ENCODE measurements at regions not wholly inside any gene's neighbourhood (a gene's known extent, or its start where the extent isn't known, plus 50 kb on each side); places are given as distances from the start of the nearest gene placed in this dataset.
A peak's percentile ranks its signal among the peaks of the same experiment; 100 is the strongest.
"Not testable (repeated sequence)": the region's sequence is repeated elsewhere in the genome, so short reads cannot be mapped to it uniquely, and the experiment has no call there.

GRCh38 chr2:53512071-53512826 is 255.4 kb upstream of the CHAC2 start:
- Histone ChIP-seq H3K36me3 (ENCODE audit: insufficient read depth, low read length) (no peaks in the 10 kb centered on the region), H3K9ac (ENCODE audit: low read length) (no peak overlapping the region), H3K4me1 (ENCODE audit: low read length) (peaks cover 4% of the 10 kb centered on the region; the same call in 1 of the 2 replicates), H3K9me3 (ENCODE audit: low read length) (no peaks in the 10 kb centered on the region), H3K9me2 (replicated peaks; ENCODE audit: insufficient read depth, low read length) (no peaks in the 10 kb centered on the region), H3K27me3 (ENCODE audit: low read length) (no peaks in the 10 kb centered on the region), H3K79me2 (ENCODE audit: low read length) (no peaks in the 10 kb centered on the region), H3K27ac (ENCODE audit: low read length) (no peak overlapping the region), H4K20me1 (ENCODE audit: insufficient read depth, low read depth, low read length) (no peaks in the 10 kb centered on the region), H3K4me3 (ENCODE audit: low read length) (no peak overlapping the region), H3K4me2 (ENCODE audit: low read depth, low read length, poor library complexity, severe bottlenecking) (no peak overlapping the region), H2AFZ (ENCODE audit: low read length) (no peak overlapping the region)
- no peak for DNase-seq

- H3K27me3 ChIP-seq (ENCODE audit: low read length), result no peaks in the 10 kb centered on the region
- H3K9me3 ChIP-seq (ENCODE audit: low read length), result no peaks in the 10 kb centered on the region
- no peaks in the 10 kb centered on the region for H3K36me3 ChIP-seq (ENCODE audit: insufficient read depth, low read length)
- no peaks in the 10 kb centered on the region for H3K9me2 ChIP-seq (replicated peaks; ENCODE audit: insufficient read depth, low read length)
- H3K4me3 ChIP-seq (ENCODE audit: low read length), result no peak overlapping the region
- no peak overlapping the region for H3K9ac ChIP-seq (ENCODE audit: low read length)
- no peak overlapping the region for H2AFZ ChIP-seq (ENCODE audit: low read length)
- no peak for DNase-seq
- peaks cover 4% of the 10 kb centered on the region; the same call in 1 of the 2 replicates for H3K4me1 ChIP-seq (ENCODE audit: low read length)
- H3K27ac ChIP-seq (ENCODE audit: low read length), result no peak overlapping the region
- no peaks in the 10 kb centered on the region for H4K20me1 ChIP-seq (ENCODE audit: insufficient read depth, low read depth, low read length)
- H3K4me2 ChIP-seq (ENCODE audit: low read depth, low read length, poor library complexity, severe bottlenecking), result no peak overlapping the region
- no peaks in the 10 kb centered on the region for H3K79me2 ChIP-seq (ENCODE audit: low read length)
Measured at GRCh38 chr2:53511549-53511948, 256.1 kb upstream of the CHAC2 start.

DNA sequence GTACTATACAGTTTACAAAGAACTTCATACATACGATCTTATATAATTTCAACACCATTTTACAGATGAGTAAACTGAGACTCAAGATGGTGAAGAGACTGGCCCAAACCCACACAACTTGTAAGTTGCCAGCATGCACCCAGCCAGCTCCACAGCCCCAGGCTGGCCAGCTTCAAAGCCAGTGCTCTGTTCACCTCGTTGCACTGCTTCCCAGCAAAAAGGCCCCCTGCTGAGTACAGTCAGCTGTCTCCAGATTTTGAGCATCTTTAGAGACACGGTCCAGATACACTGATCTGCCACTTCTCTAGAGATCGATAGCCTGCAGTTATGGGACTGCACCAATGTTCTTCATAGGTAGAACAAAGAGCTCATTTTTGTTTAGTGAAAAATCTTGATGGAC is 257.2 kb upstream of the CHAC2 start:
- no peak for DNase-seq
- Histone ChIP-seq H3K4me2 (ENCODE audit: low read depth, low read length, poor library complexity, severe bottlenecking) (no peak overlapping the region), H3K9me2 (replicated peaks; ENCODE audit: insufficient read depth, low read length) (no peaks in the 10 kb centered on the region), H3K9ac (ENCODE audit: low read length) (no peak overlapping the region), H3K4me3 (ENCODE audit: low read length) (no peak overlapping the region), H3K36me3 (ENCODE audit: insufficient read depth, low read length) (no peaks in the 10 kb centered on the region), H3K27ac (ENCODE audit: low read length) (no peak overlapping the region), H4K20me1 (ENCODE audit: insufficient read depth, low read depth, low read length) (no peaks in the 10 kb centered on the region), H2AFZ (ENCODE audit: low read length) (no peak overlapping the region), H3K79me2 (ENCODE audit: low read length) (no peaks in the 10 kb centered on the region), H3K27me3 (ENCODE audit: low read length) (no peaks in the 10 kb centered on the region), H3K4me1 (ENCODE audit: low read length) (no peaks in the 10 kb centered on the region; the same call in 1 of the 2 replicates), H3K9me3 (ENCODE audit: low read length) (no peaks in the 10 kb centered on the region)

GRCh38 chr2:53509831-53510388 is 257.7 kb upstream of the CHAC2 start:
- no peak for DNase-seq
- H3K4me1 ChIP-seq (ENCODE audit: low read length), result no peaks in the 10 kb centered on the region

GRCh38 chr2:53508667-53509066 is 258.9 kb upstream of the CHAC2 start:
- no peaks in the 10 kb centered on the region for H3K36me3 ChIP-seq (ENCODE audit: insufficient read depth, low read length)
- no peak overlapping the region for H2AFZ ChIP-seq (ENCODE audit: low read length)
- H3K9me3 ChIP-seq (ENCODE audit: low read length), result no peaks in the 10 kb centered on the region
- no peaks in the 10 kb centered on the region for H3K9me2 ChIP-seq (replicated peaks; ENCODE audit: insufficient read depth, low read length)
- no peaks in the 10 kb centered on the region for H4K20me1 ChIP-seq (ENCODE audit: insufficient read depth, low read depth, low read length)
- DNase-seq, result peak; percentile 50
- H3K9ac ChIP-seq (ENCODE audit: low read length), result no peak overlapping the region
- H3K4me2 ChIP-seq (ENCODE audit: low read depth, low read length, poor library complexity, severe bottlenecking), result no peak overlapping the region
- no peaks in the 10 kb centered on the region for H3K79me2 ChIP-seq (ENCODE audit: low read length)
- H3K4me1 ChIP-seq (ENCODE audit: low read length), result no peaks in the 10 kb centered on the region
- no peak overlapping the region for H3K4me3 ChIP-seq (ENCODE audit: low read length)
- H3K27me3 ChIP-seq (ENCODE audit: low read length), result no peaks in the 10 kb centered on the region
- no peak overlapping the region for H3K27ac ChIP-seq (ENCODE audit: low read length)

More at GRCh38 chr2:53509831-53510388, 257.7 kb upstream of the CHAC2 start:
- Histone ChIP-seq H3K9ac (ENCODE audit: low read length) (no peak overlapping the region), H3K27me3 (ENCODE audit: low read length) (no peaks in the 10 kb centered on the region), H2AFZ (ENCODE audit: low read length) (no peak overlapping the region), H3K27ac (ENCODE audit: low read length) (no peak overlapping the region), H3K4me2 (ENCODE audit: low read depth, low read length, poor library complexity, severe bottlenecking) (no peak overlapping the region), H3K9me2 (replicated peaks; ENCODE audit: insufficient read depth, low read length) (no peaks in the 10 kb centered on the region), H3K9me3 (ENCODE audit: low read length) (no peaks in the 10 kb centered on the region), H4K20me1 (ENCODE audit: insufficient read depth, low read depth, low read length) (no peaks in the 10 kb centered on the region), H3K79me2 (ENCODE audit: low read length) (no peaks in the 10 kb centered on the region), H3K4me3 (ENCODE audit: low read length) (no peak overlapping the region), H3K36me3 (ENCODE audit: insufficient read depth, low read length) (no peaks in the 10 kb centered on the region)

- not testable (repeated sequence) for H3K9ac ChIP-seq (ENCODE audit: low read length); H4K20me1 ChIP-seq (ENCODE audit: insufficient read depth, low read depth, low read length); H3K9me2 ChIP-seq (replicated peaks; ENCODE audit: insufficient read depth, low read length); H3K4me2 ChIP-seq (ENCODE audit: low read depth, low read length, poor library complexity, severe bottlenecking); H3K79me2 ChIP-seq (ENCODE audit: low read length); H3K4me3 ChIP-seq (ENCODE audit: low read length); H3K36me3 ChIP-seq (ENCODE audit: insufficient read depth, low read length); H3K9me3 ChIP-seq (ENCODE audit: low read length); H3K27ac ChIP-seq (ENCODE audit: low read length); H3K4me1 ChIP-seq (ENCODE audit: low read length); DNase-seq; H2AFZ ChIP-seq (ENCODE audit: low read length); H3K27me3 ChIP-seq (ENCODE audit: low read length)
Measured at GRCh38 chr2:53507070-53507469, 260.5 kb upstream of the CHAC2 start.

- Histone ChIP-seq H3K9ac (ENCODE audit: low read length) (no peak overlapping the region), H3K9me3 (ENCODE audit: low read length) (no peaks in the 10 kb centered on the region), H3K9me2 (replicated peaks; ENCODE audit: insufficient read depth, low read length) (no peaks in the 10 kb centered on the region), H2AFZ (ENCODE audit: low read length) (no peak overlapping the region), H3K4me2 (ENCODE audit: low read depth, low read length, poor library complexity, severe bottlenecking) (no peak overlapping the region), H3K4me1 (ENCODE audit: low read length) (no peaks in the 10 kb centered on the region), H4K20me1 (ENCODE audit: insufficient read depth, low read depth, low read length) (no peaks in the 10 kb centered on the region), H3K79me2 (ENCODE audit: low read length) (no peaks in the 10 kb centered on the region), H3K27ac (ENCODE audit: low read length) (no peak overlapping the region), H3K27me3 (ENCODE audit: low read length) (no peaks in the 10 kb centered on the region), H3K4me3 (ENCODE audit: low read length) (no peak overlapping the region), H3K36me3 (ENCODE audit: insufficient read depth, low read length) (no peaks in the 10 kb centered on the region)
- DNase-seq, result no peak
Measured at GRCh38 chr2:53505826-53506225, 261.8 kb upstream of the CHAC2 start.

DNA sequence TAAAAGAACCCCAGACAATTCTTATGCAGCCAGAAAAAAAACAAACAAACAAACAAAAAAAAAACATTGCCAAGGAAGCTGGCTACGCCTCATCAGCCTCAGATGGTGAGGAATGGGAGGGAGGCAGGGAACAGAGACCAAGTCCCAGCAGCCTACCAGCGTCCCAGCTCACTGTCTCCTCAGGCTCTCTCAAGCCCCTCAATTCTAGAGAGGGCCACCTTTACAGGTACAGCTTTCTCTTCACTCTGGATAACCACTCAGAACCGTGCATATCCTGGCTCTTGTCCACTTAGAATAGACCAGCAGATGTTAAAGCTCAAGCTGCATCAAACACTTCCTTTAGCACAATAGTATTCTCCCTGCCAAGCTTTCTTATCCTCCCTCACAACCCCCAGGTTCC is 263.1 kb upstream of the CHAC2 start:
- Histone ChIP-seq H3K36me3 (ENCODE audit: insufficient read depth, low read length) (no peaks in the 10 kb centered on the region), H3K27ac (ENCODE audit: low read length) (no peak overlapping the region), H3K4me1 (ENCODE audit: low read length) (no peaks in the 10 kb centered on the region), H3K79me2 (ENCODE audit: low read length) (no peaks in the 10 kb centered on the region), H3K4me3 (ENCODE audit: low read length) (no peak overlapping the region), H3K9me3 (ENCODE audit: low read length) (no peaks in the 10 kb centered on the region), H3K27me3 (ENCODE audit: low read length) (no peaks in the 10 kb centered on the region), H4K20me1 (ENCODE audit: insufficient read depth, low read depth, low read length) (no peaks in the 10 kb centered on the region), H3K9me2 (replicated peaks; ENCODE audit: insufficient read depth, low read length) (no peaks in the 10 kb centered on the region), H3K9ac (ENCODE audit: low read length) (no peak overlapping the region), H2AFZ (ENCODE audit: low read length) (no peak overlapping the region), H3K4me2 (ENCODE audit: low read depth, low read length, poor library complexity, severe bottlenecking) (no peak overlapping the region)
- DNase-seq, result no peak

All from Karpas-422 (cell line).